ENCODE measurements at regions not wholly inside any gene's neighbourhood (a gene's known extent, or its start where the extent isn't known, plus 50 kb on each side); places are given as distances from the start of the nearest gene placed in this dataset.

DNA sequence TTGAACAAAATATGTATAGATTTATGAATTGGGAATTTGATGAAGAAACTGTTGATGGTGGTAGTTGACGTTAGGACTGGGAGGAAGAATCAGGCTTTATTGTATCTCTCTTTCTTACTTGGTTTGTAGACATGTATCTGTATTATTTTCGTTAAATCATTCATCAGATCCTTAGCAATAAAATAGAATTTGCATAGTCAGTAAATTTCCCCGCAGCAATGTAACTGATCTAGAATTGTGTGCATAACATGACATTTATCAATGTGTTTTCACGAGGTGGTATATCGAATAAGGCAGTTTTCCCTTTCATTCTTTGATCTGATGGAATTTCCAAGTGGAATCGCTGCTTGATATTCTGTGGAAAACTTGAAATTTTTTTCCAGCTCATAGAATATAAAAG, 308.8 kb downstream of the SPRY1 start:
- TF ChIP-seq POLR2AphosphoS5 (IDR thresholded peaks at IDR 0.05; ENCODE audit: low read depth, low read length) = no peak
- TF ChIP-seq, protein P1, sequence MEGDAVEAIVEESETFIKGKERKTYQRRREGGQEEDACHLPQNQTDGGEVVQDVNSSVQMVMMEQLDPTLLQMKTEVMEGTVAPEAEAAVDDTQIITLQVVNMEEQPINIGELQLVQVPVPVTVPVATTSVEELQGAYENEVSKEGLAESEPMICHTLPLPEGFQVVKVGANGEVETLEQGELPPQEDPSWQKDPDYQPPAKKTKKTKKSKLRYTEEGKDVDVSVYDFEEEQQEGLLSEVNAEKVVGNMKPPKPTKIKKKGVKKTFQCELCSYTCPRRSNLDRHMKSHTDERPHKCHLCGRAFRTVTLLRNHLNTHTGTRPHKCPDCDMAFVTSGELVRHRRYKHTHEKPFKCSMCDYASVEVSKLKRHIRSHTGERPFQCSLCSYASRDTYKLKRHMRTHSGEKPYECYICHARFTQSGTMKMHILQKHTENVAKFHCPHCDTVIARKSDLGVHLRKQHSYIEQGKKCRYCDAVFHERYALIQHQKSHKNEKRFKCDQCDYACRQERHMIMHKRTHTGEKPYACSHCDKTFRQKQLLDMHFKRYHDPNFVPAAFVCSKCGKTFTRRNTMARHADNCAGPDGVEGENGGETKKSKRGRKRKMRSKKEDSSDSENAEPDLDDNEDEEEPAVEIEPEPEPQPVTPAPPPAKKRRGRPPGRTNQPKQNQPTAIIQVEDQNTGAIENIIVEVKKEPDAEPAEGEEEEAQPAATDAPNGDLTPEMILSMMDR (IDR thresholded peaks at IDR 0.05) = no peak
- no peak for TF ChIP-seq FOXM1 (IDR thresholded peaks at IDR 0.05; ENCODE audit: low read depth)
- no peak for TF ChIP-seq ELF1 (IDR thresholded peaks at IDR 0.05)
- TF ChIP-seq TAF1 (IDR thresholded peaks at IDR 0.05; ENCODE audit: borderline replicate concordance, low read depth, low read length) = no peak

All from SK-N-SH (cell line).